Calu3 (cell line): ENCODE measurements at regions not wholly inside any gene's neighbourhood (a gene's known extent, or its start where the extent isn't known, plus 50 kb on each side); places are given as distances from the start of the nearest gene placed in this dataset.

Experiments
- BruUV-seq: library from RNA; stranded (reverse); fragments of 400-500 nt; replicated peaks from 2 replicates; lab custom pipeline; 2021; lab: Mats Ljungman, UMichigan
- CTCF ChIA-PET: fragments of 300-600 bp; sonication (Branson Sonifier 250); formaldehyde crosslinking; loops from one replicate; lab custom pipeline; 2022; ENCODE audit warnings: antibody characterized with exemption; lab: Charles Lee
- DNase-seq: peaks from one replicate; pipeline ENCODE4 v3.0.0; 2022
- H3K27ac Mint-ChIP-seq: one replicate; pipeline ENCODE4 v1.8.0; 2022; ENCODE audit warnings: mixed read lengths; ENCODE audit not compliant: unreplicated experiment
- H3K27me3 Mint-ChIP-seq: one replicate; pipeline ENCODE4 v1.8.0; 2022; ENCODE audit warnings: mixed read lengths; ENCODE audit not compliant: unreplicated experiment
- H3K36me3 Mint-ChIP-seq: one replicate; pipeline ENCODE4 v1.8.0; 2022; ENCODE audit warnings: mild to moderate bottlenecking, moderate library complexity, mixed read lengths; ENCODE audit not compliant: insufficient read depth, unreplicated experiment
- H3K4me1 Mint-ChIP-seq: one replicate; pipeline ENCODE4 v1.8.0; 2022; ENCODE audit warnings: mild to moderate bottlenecking, low read depth, mixed read lengths; ENCODE audit not compliant: unreplicated experiment
- H3K4me3 Mint-ChIP-seq: one replicate; pipeline ENCODE4 v1.8.0; 2022; ENCODE audit warnings: mild to moderate bottlenecking, low read depth, moderate library complexity, mixed read lengths; ENCODE audit not compliant: unreplicated experiment
- H3K9me3 Mint-ChIP-seq: one replicate; pipeline ENCODE4 v1.8.0; 2022; ENCODE audit warnings: low read depth, mixed read lengths; ENCODE audit not compliant: unreplicated experiment
- CTCF ChIP-seq: fragments of 200-600 bp; IDR thresholded peaks from one replicate; pipeline ENCODE4 v1.8.0; 2022; ENCODE audit warnings: antibody characterized with exemption; ENCODE audit not compliant: unreplicated experiment
- intact Hi-C: fragments of 100-400 bp; cut with micrococcal nuclease; formaldehyde crosslinking; loops from one replicate; pipeline ENCODE4 v1.10.0; 2022; ENCODE audit not compliant: unreplicated experiment

- Mint-ChIP-seq H3K27ac (peak overlapping the region; percentile 77), H3K36me3 (no peaks in the 10 kb centered on the region), H3K4me3 (no peak overlapping the region), H3K4me1 (peaks cover 21% of the 10 kb centered on the region), H3K9me3 (peaks cover 4% of the 10 kb centered on the region), H3K27me3 (no peaks in the 10 kb centered on the region)
- CTCF ChIA-PET, result no interaction called here
- BruUV-seq, result no TSS peak
- no peak for TF ChIP-seq CTCF
- DNase-seq, result no peak
- intact Hi-C loops, result no loop called here
Observed at GRCh38 chr1:188700116-188700515, 1777.5 kb downstream of the BRINP3 start.

- TF ChIP-seq CTCF, result peak; percentile 22
Observed at GRCh38 chr1:188706742-188707141, 1770.9 kb downstream of the BRINP3 start.

GRCh38 chr1:188708795-188709535 lies 1768.7 kb downstream of the BRINP3 start:
- H3K36me3 Mint-ChIP-seq, result no peaks in the 10 kb centered on the region
- CTCF ChIA-PET, result no interaction called here
- H3K9me3 Mint-ChIP-seq, result peaks cover 6% of the 10 kb centered on the region
- DNase-seq, result no peak
- H3K4me1 Mint-ChIP-seq, result peaks cover 49% of the 10 kb centered on the region
- peak overlapping the region; percentile 46 for H3K27ac Mint-ChIP-seq
- no peaks in the 10 kb centered on the region for H3K27me3 Mint-ChIP-seq
- BruUV-seq, result no TSS peak
- no peak for TF ChIP-seq CTCF
- no peak overlapping the region for H3K4me3 Mint-ChIP-seq
- intact Hi-C loops, result no loop called here

More at GRCh38 chr1:188706742-188707141, 1770.9 kb downstream of the BRINP3 start:
- peak overlapping the region; percentile 72 for H3K27ac Mint-ChIP-seq
- CTCF ChIA-PET, result interaction anchor here (1.0 kb wide), 1 partner anchor 36 kb away, joined by 4 read pairs; no protein-coding TSS in a partner anchor
- peak; percentile 44 for DNase-seq
- no TSS peak for BruUV-seq
- peaks cover 49% of the 10 kb centered on the region for H3K4me1 Mint-ChIP-seq
- no peaks in the 10 kb centered on the region for H3K36me3 Mint-ChIP-seq
- no peak overlapping the region for H3K4me3 Mint-ChIP-seq
- no peaks in the 10 kb centered on the region for H3K27me3 Mint-ChIP-seq
- intact Hi-C loops, result no loop called here
- H3K9me3 Mint-ChIP-seq, result peaks cover 6% of the 10 kb centered on the region

GRCh38 chr1:188715566-188715965 lies 1762.1 kb downstream of the BRINP3 start:
- Mint-ChIP-seq H3K4me3 (no peak overlapping the region), H3K36me3 (no peaks in the 10 kb centered on the region), H3K9me3 (no peaks in the 10 kb centered on the region), H3K27ac (no peak overlapping the region), H3K4me1 (peaks cover 8% of the 10 kb centered on the region), H3K27me3 (no peaks in the 10 kb centered on the region)
- CTCF ChIA-PET, result no interaction called here
- peak; percentile 10 for DNase-seq
- no TSS peak for BruUV-seq
- intact Hi-C loops, result loop anchor here (10.0 kb wide), 2 partner anchors 791 to 1301 kb away; no protein-coding TSS in a partner anchor
- peak; percentile 46 for TF ChIP-seq CTCF
